Tibial nerve (tissue), 4 donors: ENCODE measurements at regions not wholly inside any gene's neighbourhood (a gene's known extent, or its start where the extent isn't known, plus 50 kb on each side); places are given as distances from the start of the nearest gene placed in this dataset.
"Not testable (repeated sequence)": the region's sequence is repeated elsewhere in the genome, so short reads cannot be mapped to it uniquely, and the experiment has no call there.

ENCODE experiments used
- DNase-seq, 2 donors: peaks; one replicate each; pipeline ENCODE4 v3.0.0-alpha.2; 2019; ENCODE audit warnings: low spot score in 2 of 2
- H3K27ac ChIP-seq, 4 donors: fragments of 200-600 bp; sonication (generic) in 3 of 4; one replicate each; pipeline ENCODE4 v1.5.1; 2017 to 2019; ENCODE audit warnings: mild to moderate bottlenecking in 1 of 4
- H3K27me3 ChIP-seq, 2 donors: fragments of 200-600 bp; sonication (generic) in 1 of 2; one replicate each; pipeline versions ENCODE4 v1.5.1 to v1.6.0; 2017 to 2019
- H3K36me3 ChIP-seq, 3 donors: fragments of 200-600 bp; sonication (generic); one replicate each; pipeline ENCODE4 v1.5.1; 2018 to 2019
- H3K4me1 ChIP-seq, 4 donors: fragments of 200-600 bp; sonication (generic) in 3 of 4; one replicate each; pipeline ENCODE4 v1.5.1; 2017 to 2019
- H3K4me3 ChIP-seq, 4 donors: fragments of 200-600 bp; sonication (generic) in 3 of 4; one replicate each; pipeline ENCODE4 v1.5.1; 2017 to 2019; ENCODE audit warnings: mild to moderate bottlenecking in 1 of 4, moderate library complexity in 1 of 4
- H3K9me3 ChIP-seq, 4 donors: fragments of 200-600 bp; sonication (generic) in 3 of 4; one replicate each; pipeline ENCODE4 v1.5.1; 2017 to 2019
- EP300 ChIP-seq, 2 donors: sonication (generic); formaldehyde crosslinking; IDR thresholded peaks; one replicate each; pipeline ENCODE4 v1.6.1; 2017; ENCODE audit warnings: antibody characterized with exemption in 2 of 2, mild to moderate bottlenecking in 1 of 2
- POLR2A ChIP-seq, 2 donors: fragments of 450-650 bp; IDR thresholded peaks; one replicate each; pipeline ENCODE4 v1.6.1; 2017; ENCODE audit warnings: antibody characterized with exemption in 2 of 2, mild to moderate bottlenecking in 2 of 2, moderate library complexity in 2 of 2
- WGBS, 2 donors: methylation state at CpG; one replicate each; pipeline ENCODE4 v1.1.5; 2018; 5-methylcytosine and 5-hydroxymethylcytosine counted together
- TF ChIP-seq, protein P1 (sequence below), 5 experiments: fragments of 200-600 bp in 3 of 5; fragments of 450-650 bp in 2 of 5; sonication (generic) in 3 of 5; IDR thresholded peaks; one replicate each; pipeline ENCODE4 v1.5.1; 2016 to 2019; ENCODE audit warnings: antibody characterized with exemption in 5 of 5, mild to moderate bottlenecking in 3 of 5, moderate library complexity in 2 of 5

DNA sequence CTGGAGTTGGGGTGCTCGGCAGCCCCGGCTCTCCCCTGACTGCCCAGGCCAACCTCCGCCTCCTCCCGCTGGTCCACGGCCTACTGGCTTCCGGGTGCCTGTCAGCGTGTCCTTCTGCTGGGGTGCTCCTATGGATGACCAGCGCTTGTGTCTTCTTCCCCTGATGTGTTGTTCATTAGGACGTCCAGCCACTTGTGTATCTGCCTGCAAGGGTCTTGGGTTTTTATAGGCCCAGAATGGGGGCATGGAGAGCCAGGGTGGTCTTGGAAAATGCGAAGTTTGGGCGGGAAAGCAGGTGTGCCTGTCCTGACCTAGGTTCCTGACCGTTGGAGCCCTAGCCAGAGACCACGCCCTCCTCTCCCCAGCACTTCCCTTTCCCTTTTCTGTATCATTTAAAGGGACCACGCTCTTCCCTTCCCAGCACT is 139.8 kb downstream of the SLITRK5 start:
- WGBS, 2 donors, result 89% methylated on average over 14 of the region's 14 CpGs
- H3K4me1 ChIP-seq, result no peaks in the 10 kb centered on the region

DNA sequence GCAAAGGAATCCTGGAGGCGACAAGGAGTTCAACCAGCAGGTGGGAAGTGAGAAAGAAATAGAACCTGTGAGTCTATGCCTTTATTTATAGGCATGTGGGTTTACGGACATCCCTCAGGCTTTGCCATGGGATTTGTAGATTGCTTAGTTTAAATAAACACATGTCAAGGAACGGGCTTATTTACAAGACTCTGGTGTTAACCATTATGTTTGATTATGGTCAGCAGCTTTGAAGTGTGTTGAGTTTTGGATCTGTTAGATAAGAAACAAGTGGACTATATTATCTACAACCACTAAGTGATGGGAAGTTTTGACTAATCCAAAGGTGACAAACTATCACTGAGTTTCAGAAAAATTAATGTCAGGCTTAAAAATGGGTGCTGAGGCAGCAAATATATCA is 143.2 kb downstream of the SLITRK5 start:
- H3K36me3 ChIP-seq, result no peaks in the 10 kb centered on the region
- no peak for DNase-seq
- no peaks in the 10 kb centered on the region for H3K9me3 ChIP-seq
- H3K4me3 ChIP-seq, result no peak overlapping the region
- 68 to 69% methylated on average over 3 of the region's 3 CpGs for WGBS, 2 donors
- no peaks in the 10 kb centered on the region for H3K4me1 ChIP-seq
- H3K27me3 ChIP-seq, result no peaks in the 10 kb centered on the region
- TF ChIP-seq, protein P1, sequence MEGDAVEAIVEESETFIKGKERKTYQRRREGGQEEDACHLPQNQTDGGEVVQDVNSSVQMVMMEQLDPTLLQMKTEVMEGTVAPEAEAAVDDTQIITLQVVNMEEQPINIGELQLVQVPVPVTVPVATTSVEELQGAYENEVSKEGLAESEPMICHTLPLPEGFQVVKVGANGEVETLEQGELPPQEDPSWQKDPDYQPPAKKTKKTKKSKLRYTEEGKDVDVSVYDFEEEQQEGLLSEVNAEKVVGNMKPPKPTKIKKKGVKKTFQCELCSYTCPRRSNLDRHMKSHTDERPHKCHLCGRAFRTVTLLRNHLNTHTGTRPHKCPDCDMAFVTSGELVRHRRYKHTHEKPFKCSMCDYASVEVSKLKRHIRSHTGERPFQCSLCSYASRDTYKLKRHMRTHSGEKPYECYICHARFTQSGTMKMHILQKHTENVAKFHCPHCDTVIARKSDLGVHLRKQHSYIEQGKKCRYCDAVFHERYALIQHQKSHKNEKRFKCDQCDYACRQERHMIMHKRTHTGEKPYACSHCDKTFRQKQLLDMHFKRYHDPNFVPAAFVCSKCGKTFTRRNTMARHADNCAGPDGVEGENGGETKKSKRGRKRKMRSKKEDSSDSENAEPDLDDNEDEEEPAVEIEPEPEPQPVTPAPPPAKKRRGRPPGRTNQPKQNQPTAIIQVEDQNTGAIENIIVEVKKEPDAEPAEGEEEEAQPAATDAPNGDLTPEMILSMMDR (IDR thresholded peaks at IDR 0.05), result no peak
- H3K27ac ChIP-seq, result no peak overlapping the region

More for the DNA sequence above, 139.8 kb downstream of the SLITRK5 start:
- Histone ChIP-seq H3K36me3 (no peaks in the 10 kb centered on the region), H3K9me3 (no peaks in the 10 kb centered on the region), H3K27ac (no peak overlapping the region), H3K4me3 (no peak overlapping the region), H3K27me3 (no peaks in the 10 kb centered on the region)
- TF ChIP-seq EP300 (IDR thresholded peaks at IDR 0.05) (no peak), POLR2A (IDR thresholded peaks at IDR 0.05) (no peak)
- TF ChIP-seq, protein P1 (IDR thresholded peaks at IDR 0.05), result no peak
- DNase-seq, result no peak

DNA sequence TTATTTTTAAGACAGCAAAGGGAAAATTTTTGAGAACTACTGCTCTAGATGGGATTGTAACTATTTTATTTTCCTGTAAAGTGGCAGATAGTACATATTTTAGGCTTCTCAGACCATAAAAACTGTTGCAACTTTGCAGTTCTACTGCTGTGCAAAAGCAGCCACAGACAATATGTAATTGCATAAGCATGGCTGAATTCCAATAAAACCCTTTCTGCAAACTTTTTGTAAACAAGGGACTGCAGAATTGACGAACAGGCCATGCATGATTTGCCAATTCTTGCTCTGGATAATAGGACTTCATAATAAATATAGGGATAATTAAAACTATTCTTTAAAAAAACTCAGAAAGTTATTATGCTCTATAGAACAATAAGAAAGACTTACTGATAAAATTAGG is 149.1 kb downstream of the SLITRK5 start:
- Histone ChIP-seq H3K27me3 (no peaks in the 10 kb centered on the region), H3K27ac (no peak overlapping the region), H3K4me3 (no peak overlapping the region), H3K36me3 (no peaks in the 10 kb centered on the region), H3K4me1 (peaks cover 0 to 18% (median 4%) of the 10 kb centered on the region in 4 donors), H3K9me3 (no peaks in the 10 kb centered on the region)
- 7 to 26% methylated on average over 1 of the region's 1 CpG for WGBS, 2 donors
- TF ChIP-seq EP300 (IDR thresholded peaks at IDR 0.05), result no peak
- no peak for TF ChIP-seq POLR2A (IDR thresholded peaks at IDR 0.05)
- TF ChIP-seq, protein P1 (IDR thresholded peaks at IDR 0.05), result no peak
- no peak for DNase-seq

DNA sequence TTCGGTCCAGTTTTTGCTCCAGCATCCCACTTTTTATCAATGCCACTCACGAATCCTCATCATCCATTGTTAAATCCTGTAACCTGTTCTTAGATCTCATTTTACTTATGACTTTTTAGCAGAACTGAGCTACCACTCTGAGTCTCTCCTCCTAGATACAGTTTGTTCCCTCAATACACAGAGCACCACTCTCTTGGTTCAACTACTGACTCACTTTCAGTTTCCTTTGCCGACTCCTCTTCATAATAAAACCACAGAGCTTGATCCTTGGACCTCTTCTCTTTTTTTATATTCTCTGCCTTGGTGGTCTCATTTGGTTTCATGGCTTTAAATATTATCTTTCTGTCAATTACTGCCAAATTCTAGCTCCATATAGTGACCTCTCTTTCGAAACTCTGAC is 150.3 kb downstream of the SLITRK5 start:
- DNase-seq, result no peak
- peaks cover 0 to 18% (median 4%) of the 10 kb centered on the region in 4 donors for H3K4me1 ChIP-seq
- H3K9me3 ChIP-seq, result no peaks in the 10 kb centered on the region
- WGBS, 2 donors, result 60 to 69% methylated on average over 4 of the region's 4 CpGs
- TF ChIP-seq, protein P1 (IDR thresholded peaks at IDR 0.05), result no peak
- TF ChIP-seq EP300 (IDR thresholded peaks at IDR 0.05) (no peak), POLR2A (IDR thresholded peaks at IDR 0.05) (no peak)
- H3K4me3 ChIP-seq, result peak overlapping the region in 1 of 4 donors; percentile 16
- H3K27ac ChIP-seq, result no peak overlapping the region
- no peaks in the 10 kb centered on the region for H3K36me3 ChIP-seq
- H3K27me3 ChIP-seq, result no peaks in the 10 kb centered on the region

DNA sequence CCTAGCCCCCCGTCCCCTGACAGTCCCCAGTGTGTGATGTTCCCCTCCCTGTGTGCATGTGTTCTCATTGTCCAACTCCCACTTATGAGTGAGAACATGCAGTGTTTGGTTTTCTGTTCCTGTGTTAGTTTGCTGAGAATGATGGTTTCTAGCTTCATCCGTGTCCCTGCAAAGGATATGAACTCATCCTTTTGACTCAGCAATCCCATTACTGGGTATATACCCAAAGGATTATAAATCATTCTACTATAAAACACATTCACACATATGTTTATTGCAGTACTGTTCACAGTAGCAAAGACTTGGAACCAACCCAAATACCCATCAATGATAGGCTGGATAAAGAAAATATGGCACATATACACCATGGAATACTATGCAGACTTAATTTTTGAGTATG is 155.1 kb downstream of the SLITRK5 start:
- not testable (repeated sequence) for H3K27me3 ChIP-seq, H3K4me1 ChIP-seq, H3K9me3 ChIP-seq, H3K27ac ChIP-seq, DNase-seq, H3K4me3 ChIP-seq, H3K36me3 ChIP-seq
- WGBS, 2 donors, result 65 to 70% methylated on average over 2 of the region's 2 CpGs

DNA sequence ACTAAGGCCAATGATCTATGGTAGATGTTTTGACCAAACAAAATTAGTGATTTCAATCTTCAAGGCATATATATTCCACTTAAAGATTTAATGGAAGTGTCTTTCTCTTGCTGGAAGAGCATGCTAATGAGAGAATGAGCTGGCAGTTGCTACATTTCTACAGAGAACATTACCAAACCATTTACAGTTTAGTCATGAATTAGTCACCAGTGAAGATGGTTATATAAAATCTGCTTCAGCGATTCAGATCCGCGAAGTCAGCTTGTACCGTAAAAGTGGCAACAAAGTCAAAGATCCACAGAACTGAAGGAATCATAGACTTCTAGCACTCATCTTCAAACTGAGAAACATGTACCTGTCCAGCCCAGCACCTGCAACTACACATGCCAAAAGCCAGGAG is 156.3 kb downstream of the SLITRK5 start:
- Histone ChIP-seq H3K9me3 (no peaks in the 10 kb centered on the region), H3K4me1 (no peaks in the 10 kb centered on the region), H3K27ac (no peak overlapping the region), H3K4me3 (no peak overlapping the region), H3K36me3 (no peaks in the 10 kb centered on the region), H3K27me3 (no peaks in the 10 kb centered on the region)
- DNase-seq, result no peak
- WGBS, 2 donors, result 95 to 97% methylated on average over 4 of the region's 4 CpGs
- TF ChIP-seq EP300 (IDR thresholded peaks at IDR 0.05) (no peak), POLR2A (IDR thresholded peaks at IDR 0.05) (no peak)
- TF ChIP-seq, protein P1 (IDR thresholded peaks at IDR 0.05), result no peak
